Erythroblast (primary cell): ENCODE measurements at regions not wholly inside any gene's neighbourhood (a gene's known extent, or its start where the extent isn't known, plus 50 kb on each side); places are given as distances from the start of the nearest gene placed in this dataset.
"Not testable (repeated sequence)": the region's sequence is repeated elsewhere in the genome, so short reads cannot be mapped to it uniquely, and the experiment has no call there.

Experiments used
- DNase-seq, 2 experiments: peaks; one replicate each; lab custom pipeline; 2025; lab: John Stamatoyannopoulos, UW
- GATA1 ChIP-seq: IDR thresholded peaks from 2 replicates; pipeline ENCODE4 v1.6.1; 2011; ENCODE audit warnings: low read depth, mild to moderate bottlenecking, control low read depth, low read length, moderate library complexity
- POLR2A ChIP-seq: IDR thresholded peaks from 2 replicates; pipeline ENCODE4 v1.6.1; 2011; ENCODE audit warnings: mild to moderate bottlenecking, low read length

GRCh38 chr6:40160826-40161225 is 226.6 kb upstream of the MOCS1 start:
- DNase-seq = peak in 1 of 2 experiments; percentile 1
- TF ChIP-seq GATA1 = no peak
- no peak for TF ChIP-seq POLR2A

DNA sequence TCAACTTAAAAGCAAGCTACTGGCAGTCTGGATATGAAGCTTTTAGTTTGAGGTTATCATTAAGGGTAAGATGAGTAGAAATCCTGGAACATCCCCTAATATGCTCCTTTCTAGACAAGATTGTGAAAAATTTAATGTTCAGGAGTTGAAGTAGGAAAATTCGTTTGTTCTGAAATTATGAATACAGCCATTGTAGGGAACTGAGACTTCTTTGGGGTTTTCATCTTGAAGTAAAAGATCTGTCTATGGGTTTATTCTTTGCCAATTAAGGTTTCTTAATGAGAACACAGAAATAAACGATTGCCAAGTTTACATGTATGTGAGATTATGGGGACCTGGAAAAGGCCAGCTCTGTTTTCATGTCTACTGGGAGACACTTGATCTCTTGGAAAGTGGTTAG is 225.6 kb upstream of the MOCS1 start:
- TF ChIP-seq POLR2A = no peak
- TF ChIP-seq GATA1 = no peak
- no peak for DNase-seq

DNA sequence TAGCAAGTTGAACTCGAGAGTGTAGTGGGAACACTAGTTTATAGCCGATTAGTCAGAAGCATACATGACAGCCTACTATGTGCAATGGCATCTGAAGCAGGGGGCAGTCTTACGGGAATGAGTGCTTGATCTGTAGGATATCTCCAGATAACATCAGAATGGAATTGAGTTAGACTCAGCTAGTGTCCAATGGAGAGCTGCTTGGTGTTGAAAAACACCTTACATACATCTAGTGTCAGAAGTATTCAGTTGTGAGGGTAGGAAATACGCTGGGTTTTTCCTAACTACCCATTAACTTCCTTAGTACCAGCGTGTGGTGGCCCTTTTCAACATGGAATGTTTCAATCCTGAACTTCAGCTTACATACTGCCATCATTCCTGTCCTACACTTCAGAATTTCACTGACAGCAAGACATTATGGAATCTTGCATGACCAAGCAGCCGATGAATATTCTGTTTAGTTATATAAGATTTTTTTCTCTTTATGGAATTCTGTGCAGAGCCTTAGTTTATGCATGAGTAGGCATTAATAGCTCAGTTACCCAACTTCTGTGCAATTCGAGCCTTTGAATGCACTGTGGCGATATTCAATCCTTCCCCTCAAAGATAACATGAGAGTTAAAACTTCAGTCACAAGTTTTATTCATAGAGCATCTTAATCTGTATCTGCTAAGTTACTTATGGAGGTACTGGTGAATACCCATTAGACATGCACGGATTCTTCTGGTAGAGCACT is 218.6 kb upstream of the MOCS1 start:
- no peak for DNase-seq
- no peak for TF ChIP-seq GATA1
- TF ChIP-seq POLR2A = no peak

- no peak for TF ChIP-seq POLR2A
- no peak for TF ChIP-seq GATA1
- DNase-seq = no peak
These were observed 217.9 kb upstream of the MOCS1 start for GRCh38 chr6:40152196-40152595.

- TF ChIP-seq POLR2A (no peak), GATA1 (no peak)
- no peak for DNase-seq
These were observed 214.8 kb upstream of the MOCS1 start for GRCh38 chr6:40148882-40149573.

- DNase-seq = no peak
- TF ChIP-seq POLR2A = no peak
- no peak for TF ChIP-seq GATA1
These were observed 212.6 kb upstream of the MOCS1 start for GRCh38 chr6:40146902-40147301.

GRCh38 chr6:40139447-40139846 is 205.2 kb upstream of the MOCS1 start:
- TF ChIP-seq POLR2A (no peak), GATA1 (no peak)
- no peak for DNase-seq

DNA sequence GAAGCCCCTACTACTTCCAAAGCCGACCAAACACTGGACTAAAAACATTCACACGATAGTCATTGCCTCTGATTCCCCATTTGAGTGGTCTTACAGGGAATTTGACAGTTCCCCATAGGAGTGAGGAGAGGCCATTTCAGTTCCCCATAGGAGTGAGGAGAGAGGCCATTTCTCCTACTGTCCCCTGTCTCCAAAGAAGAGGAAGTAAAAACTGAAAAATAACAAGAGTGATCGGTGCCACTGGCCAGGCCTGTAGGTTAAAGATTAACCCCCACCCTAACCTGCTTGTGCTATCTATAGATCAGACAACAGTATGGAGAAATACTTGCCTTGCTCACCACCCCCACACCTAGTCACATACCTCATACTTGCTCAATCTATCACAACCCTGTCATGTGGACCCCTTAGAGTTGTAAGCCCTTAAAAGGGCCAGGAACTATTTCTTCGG is 204.0 kb upstream of the MOCS1 start:
- TF ChIP-seq POLR2A = no peak
- no peak for TF ChIP-seq GATA1

DNA sequence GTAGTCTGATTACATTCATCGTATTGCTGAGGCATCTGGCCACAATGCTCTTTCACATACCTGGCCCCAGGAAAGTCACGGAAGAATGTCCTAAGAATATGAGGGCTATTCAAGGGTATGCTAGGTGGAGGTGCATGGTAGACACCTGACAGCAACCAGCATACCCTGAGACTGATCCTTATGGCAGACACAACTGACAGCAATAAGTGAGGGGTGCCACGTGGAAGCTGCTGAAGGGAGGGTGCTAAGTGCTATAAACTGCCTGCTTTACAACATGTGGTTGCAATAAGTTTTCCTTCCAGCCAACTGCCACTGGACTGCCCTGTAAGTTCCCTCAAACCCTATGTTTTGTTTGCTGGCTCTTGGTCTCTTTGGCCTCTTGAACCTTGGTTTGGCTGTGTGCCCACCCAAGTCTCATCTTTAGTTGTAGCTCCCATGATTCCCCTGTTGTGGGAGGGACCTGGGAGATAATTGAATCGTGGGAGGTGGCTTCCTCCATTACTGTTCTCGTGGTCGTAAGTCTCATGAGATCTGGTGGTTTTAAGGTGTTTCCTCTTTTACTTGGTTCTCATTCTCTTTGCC is 201.3 kb upstream of the MOCS1 start:
- no peak for TF ChIP-seq GATA1
- no peak for DNase-seq

More for the DNA sequence above, 204.0 kb upstream of the MOCS1 start:
- DNase-seq = no peak

- not testable (repeated sequence) for DNase-seq
These were observed 199.7 kb upstream of the MOCS1 start for GRCh38 chr6:40133981-40134380.

DNA sequence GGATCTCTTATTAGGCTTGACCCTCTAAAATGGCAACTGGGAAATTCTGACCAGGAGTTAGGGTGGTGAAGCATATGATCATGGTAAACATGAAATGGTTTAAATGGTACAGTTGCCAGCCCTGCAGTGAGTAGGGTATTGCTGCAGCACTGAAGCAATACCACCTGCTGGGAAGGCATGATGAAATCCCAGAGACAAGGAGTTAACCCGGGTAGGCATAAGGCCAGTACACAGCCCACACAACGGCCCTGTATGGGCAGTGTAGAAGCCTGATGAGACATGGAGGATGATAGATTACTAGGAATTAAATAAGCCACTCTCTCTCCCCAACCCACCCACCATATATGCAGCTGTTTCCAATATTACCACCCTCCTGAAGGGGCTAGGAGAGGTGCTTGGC is 197.4 kb upstream of the MOCS1 start:
- DNase-seq = no peak
- TF ChIP-seq POLR2A (no peak), GATA1 (no peak)

GRCh38 chr6:40128127-40128526 is 193.9 kb upstream of the MOCS1 start:
- no peak for DNase-seq
- TF ChIP-seq GATA1 (no peak), POLR2A (no peak)

GRCh38 chr6:40125680-40126394 is 191.6 kb upstream of the MOCS1 start:
- DNase-seq = no peak
- TF ChIP-seq GATA1 (no peak), POLR2A (no peak)

- TF ChIP-seq POLR2A = no peak
- no peak for TF ChIP-seq GATA1
- DNase-seq = no peak
These were observed 190.7 kb upstream of the MOCS1 start for GRCh38 chr6:40124924-40125323.

DNA sequence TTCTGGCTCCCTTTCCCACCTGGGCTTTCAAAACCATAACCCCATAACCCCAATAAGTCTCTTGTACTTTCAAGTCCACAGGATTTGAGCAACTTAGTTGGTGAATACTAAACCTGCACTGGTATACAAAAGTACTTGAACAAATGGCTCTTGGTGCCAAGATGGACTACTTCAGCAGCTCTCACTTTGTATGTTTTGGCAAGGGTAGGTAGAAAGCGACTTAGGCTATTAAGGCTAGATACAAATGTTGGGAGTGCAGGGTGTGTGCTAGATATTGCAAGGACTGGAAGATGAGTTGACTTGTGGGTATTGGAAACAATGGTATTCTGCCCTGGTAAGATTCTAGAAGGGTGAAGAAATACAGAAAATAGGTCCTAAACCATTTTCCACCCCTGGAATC is 182.6 kb upstream of the MOCS1 start:
- TF ChIP-seq GATA1 (no peak), POLR2A (no peak)
- DNase-seq = no peak

DNA sequence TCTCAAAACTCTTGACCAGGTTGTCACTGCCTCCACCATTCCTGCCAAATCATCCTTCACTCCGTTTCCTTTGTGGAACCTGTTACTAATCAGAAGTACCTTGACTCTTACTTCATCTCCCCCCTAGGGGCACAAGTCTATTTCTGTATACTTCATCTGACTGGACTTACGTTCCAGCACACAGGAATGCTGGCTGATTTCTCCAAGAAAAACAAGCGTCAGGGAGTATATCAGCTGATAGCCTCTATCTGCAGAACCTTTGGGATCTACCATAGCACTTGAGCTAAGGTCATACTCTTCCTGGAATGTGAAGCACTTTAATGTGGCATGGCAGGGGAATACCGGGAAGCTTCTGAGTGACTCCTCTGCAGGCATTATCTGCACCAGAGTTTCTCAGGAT is 178.1 kb upstream of the MOCS1 start:
- DNase-seq = no peak
- no peak for TF ChIP-seq POLR2A
- no peak for TF ChIP-seq GATA1
